Testis (tissue), 2 donors: ENCODE measurements at regions not wholly inside any gene's neighbourhood (a gene's known extent, or its start where the extent isn't known, plus 50 kb on each side); places are given as distances from the start of the nearest gene placed in this dataset.
"Not testable (repeated sequence)": the region's sequence is repeated elsewhere in the genome, so short reads cannot be mapped to it uniquely, and the experiment has no call there.

Experiments used
- DNase-seq: peaks from one replicate; pipeline ENCODE4 v3.0.0-alpha.2; 2019
- H3K27ac ChIP-seq, 2 donors: fragments of 200-600 bp; sonication (generic); one replicate each; pipeline ENCODE4 v1.5.1; 2019
- H3K27me3 ChIP-seq: fragments of 200-600 bp; sonication (generic); one replicate; pipeline ENCODE4 v1.5.1; 2019
- H3K36me3 ChIP-seq: fragments of 200-600 bp; sonication (generic); one replicate; pipeline ENCODE4 v1.5.1; 2017; ENCODE audit warnings: low read depth; ENCODE audit errors: missing control alignments
- H3K4me1 ChIP-seq: fragments of 200-600 bp; sonication (generic); one replicate; pipeline ENCODE4 v1.5.1; 2019
- H3K4me3 ChIP-seq, 2 donors: fragments of 200-600 bp; sonication (generic); one replicate each; pipeline ENCODE4 v1.5.1; 2017 to 2019
- H3K9me3 ChIP-seq: fragments of 200-600 bp; sonication (generic); one replicate; pipeline ENCODE4 v1.5.1; 2017
- POLR2A ChIP-seq: fragments of 450-650 bp; IDR thresholded peaks from one replicate; pipeline ENCODE4 v1.6.1; 2017; ENCODE audit warnings: antibody characterized with exemption, mild to moderate bottlenecking, moderate library complexity
- WGBS, 2 donors: methylation state at CpG; one replicate each; pipeline ENCODE4 v1.1.5; 2018; 5-methylcytosine and 5-hydroxymethylcytosine counted together
- intact Hi-C: fragments of 100-400 bp; cut with DNase I; formaldehyde crosslinking; loops from one replicate; pipeline ENCODE4 v1.15.1; 2023; ENCODE audit warnings: low total_unique reads
- TF ChIP-seq, protein P1 (sequence below), 3 experiments: fragments of 450-650 bp in 2 of 3; fragments of 200-600 bp in 1 of 3; sonication (generic) in 1 of 3; IDR thresholded peaks; one replicate each; pipeline ENCODE4 v1.5.1; 2016 to 2019; ENCODE audit warnings: antibody characterized with exemption in 3 of 3, mild to moderate bottlenecking in 2 of 3, moderate library complexity in 1 of 3

GRCh38 chr4:103994059-103994458, 274.3 kb upstream of the TACR3 start:
- DNase-seq, result no peak
- Histone ChIP-seq H3K4me1 (peaks cover 4% of the 10 kb centered on the region), H3K9me3 (no peaks in the 10 kb centered on the region), H3K27me3 (no peaks in the 10 kb centered on the region), H3K27ac (no peak overlapping the region), H3K36me3 (no peaks in the 10 kb centered on the region), H3K4me3 (no peak overlapping the region)
- 11 to 29% methylated on average over 1 of the region's 1 CpG for WGBS, 2 donors
- intact Hi-C loops, result no loop called here
- no peak for TF ChIP-seq POLR2A
- TF ChIP-seq, protein P1, sequence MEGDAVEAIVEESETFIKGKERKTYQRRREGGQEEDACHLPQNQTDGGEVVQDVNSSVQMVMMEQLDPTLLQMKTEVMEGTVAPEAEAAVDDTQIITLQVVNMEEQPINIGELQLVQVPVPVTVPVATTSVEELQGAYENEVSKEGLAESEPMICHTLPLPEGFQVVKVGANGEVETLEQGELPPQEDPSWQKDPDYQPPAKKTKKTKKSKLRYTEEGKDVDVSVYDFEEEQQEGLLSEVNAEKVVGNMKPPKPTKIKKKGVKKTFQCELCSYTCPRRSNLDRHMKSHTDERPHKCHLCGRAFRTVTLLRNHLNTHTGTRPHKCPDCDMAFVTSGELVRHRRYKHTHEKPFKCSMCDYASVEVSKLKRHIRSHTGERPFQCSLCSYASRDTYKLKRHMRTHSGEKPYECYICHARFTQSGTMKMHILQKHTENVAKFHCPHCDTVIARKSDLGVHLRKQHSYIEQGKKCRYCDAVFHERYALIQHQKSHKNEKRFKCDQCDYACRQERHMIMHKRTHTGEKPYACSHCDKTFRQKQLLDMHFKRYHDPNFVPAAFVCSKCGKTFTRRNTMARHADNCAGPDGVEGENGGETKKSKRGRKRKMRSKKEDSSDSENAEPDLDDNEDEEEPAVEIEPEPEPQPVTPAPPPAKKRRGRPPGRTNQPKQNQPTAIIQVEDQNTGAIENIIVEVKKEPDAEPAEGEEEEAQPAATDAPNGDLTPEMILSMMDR (IDR thresholded peaks at IDR 0.05), result no peak

DNA sequence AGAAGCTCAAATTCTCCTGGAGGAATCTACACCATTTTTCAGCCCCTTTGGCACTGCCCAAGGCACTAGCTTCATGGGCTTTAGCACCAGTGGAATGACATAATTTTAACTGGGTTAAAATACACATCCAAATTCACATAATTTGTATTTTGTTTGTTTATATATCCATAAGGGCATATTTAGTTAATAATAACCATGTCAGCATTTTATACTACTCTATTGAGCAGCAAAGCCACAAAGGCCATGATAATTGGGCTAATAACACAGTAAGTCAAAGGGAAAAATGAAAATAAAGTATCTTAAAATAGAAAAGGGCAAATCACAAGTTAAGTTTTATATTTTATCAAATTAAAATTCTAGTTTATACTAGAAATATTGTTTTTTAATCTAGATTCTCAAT, 262.7 kb upstream of the TACR3 start:
- Histone ChIP-seq H3K4me3 (no peak overlapping the region), H3K4me1 (no peaks in the 10 kb centered on the region), H3K36me3 (no peaks in the 10 kb centered on the region), H3K9me3 (no peaks in the 10 kb centered on the region), H3K27ac (no peak overlapping the region), H3K27me3 (no peaks in the 10 kb centered on the region)
- intact Hi-C loops, result no loop called here
- TF ChIP-seq POLR2A, result no peak
- TF ChIP-seq, protein P1 (IDR thresholded peaks at IDR 0.05), result no peak
- no peak for DNase-seq

DNA sequence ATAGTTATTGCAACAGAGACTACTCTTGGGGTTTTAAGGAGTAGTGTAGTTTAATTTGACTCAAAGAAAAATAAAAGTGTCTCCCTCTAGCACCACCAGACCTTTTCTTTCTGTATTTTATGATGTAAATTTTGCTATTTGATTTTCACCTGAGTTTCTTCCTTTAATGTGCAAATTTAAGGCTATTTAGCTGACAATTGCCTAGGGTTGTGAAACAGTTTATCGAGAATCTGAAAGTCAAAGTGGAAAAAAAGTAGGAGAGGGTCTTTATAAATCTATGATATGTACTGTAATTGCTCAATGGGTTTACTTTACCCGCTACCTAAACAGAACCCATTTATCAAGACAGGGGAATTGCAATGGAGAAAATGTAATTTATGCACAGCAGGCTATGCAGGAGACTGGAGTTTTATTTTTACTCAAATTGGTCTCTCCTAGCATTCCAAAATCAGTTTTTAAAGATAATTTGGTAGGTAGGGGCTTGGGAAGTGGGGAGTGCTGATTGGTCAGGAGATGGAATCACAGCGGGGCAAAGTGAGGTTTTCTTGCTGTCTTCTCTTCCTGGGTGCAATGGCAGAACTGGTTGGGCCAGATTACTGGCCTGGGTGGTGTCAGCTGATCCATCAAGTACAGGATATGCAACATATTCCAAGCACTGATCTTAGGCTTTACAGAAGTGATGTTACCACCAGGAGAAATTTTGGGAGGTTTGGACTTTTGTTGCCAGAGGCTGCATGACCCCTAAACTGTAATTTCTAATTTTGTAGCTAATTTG, 228.6 kb upstream of the TACR3 start:
- TF ChIP-seq, protein P1 (IDR thresholded peaks at IDR 0.05), result no peak
- no peak for TF ChIP-seq POLR2A

DNA sequence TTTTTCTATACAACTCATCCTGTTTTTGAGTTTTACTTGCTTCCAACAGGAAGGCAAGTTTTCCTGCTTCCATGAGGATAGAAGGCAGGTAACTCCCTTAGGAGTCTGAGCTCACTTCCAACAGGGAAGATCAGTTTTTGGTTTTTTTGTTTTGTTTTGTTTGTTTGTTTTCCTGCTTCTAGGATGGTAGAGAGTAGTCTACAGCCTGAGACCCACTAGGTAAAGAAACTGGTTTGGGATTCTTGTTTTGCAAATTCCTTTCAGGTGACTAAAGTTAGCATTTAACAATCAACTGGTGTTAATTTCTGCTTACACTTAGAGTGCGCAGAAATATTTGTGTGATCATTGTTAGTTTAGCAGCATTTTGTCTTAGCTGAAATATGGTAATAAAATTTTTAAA, 227.8 kb upstream of the TACR3 start:
- Histone ChIP-seq H3K27me3 (no peaks in the 10 kb centered on the region), H3K27ac (no peak overlapping the region), H3K36me3 (no peaks in the 10 kb centered on the region), H3K9me3 (no peaks in the 10 kb centered on the region), H3K4me3 (no peak overlapping the region), H3K4me1 (no peaks in the 10 kb centered on the region)
- TF ChIP-seq, protein P1 (IDR thresholded peaks at IDR 0.05), result no peak
- no peak for TF ChIP-seq POLR2A
- WGBS, 2 donors, result 69 to 73% methylated on average over 1 of the region's 1 CpG
- intact Hi-C loops, result no loop called here
- no peak for DNase-seq

More for the DNA sequence above, 228.6 kb upstream of the TACR3 start:
- Histone ChIP-seq H3K27me3 (no peaks in the 10 kb centered on the region), H3K27ac (no peak overlapping the region), H3K36me3 (no peaks in the 10 kb centered on the region), H3K4me3 (no peak overlapping the region), H3K4me1 (no peaks in the 10 kb centered on the region), H3K9me3 (no peaks in the 10 kb centered on the region)
- no peak for DNase-seq
- intact Hi-C loops, result no loop called here
- WGBS, 2 donors, result 50 to 56% methylated on average over 3 of the region's 3 CpGs

DNA sequence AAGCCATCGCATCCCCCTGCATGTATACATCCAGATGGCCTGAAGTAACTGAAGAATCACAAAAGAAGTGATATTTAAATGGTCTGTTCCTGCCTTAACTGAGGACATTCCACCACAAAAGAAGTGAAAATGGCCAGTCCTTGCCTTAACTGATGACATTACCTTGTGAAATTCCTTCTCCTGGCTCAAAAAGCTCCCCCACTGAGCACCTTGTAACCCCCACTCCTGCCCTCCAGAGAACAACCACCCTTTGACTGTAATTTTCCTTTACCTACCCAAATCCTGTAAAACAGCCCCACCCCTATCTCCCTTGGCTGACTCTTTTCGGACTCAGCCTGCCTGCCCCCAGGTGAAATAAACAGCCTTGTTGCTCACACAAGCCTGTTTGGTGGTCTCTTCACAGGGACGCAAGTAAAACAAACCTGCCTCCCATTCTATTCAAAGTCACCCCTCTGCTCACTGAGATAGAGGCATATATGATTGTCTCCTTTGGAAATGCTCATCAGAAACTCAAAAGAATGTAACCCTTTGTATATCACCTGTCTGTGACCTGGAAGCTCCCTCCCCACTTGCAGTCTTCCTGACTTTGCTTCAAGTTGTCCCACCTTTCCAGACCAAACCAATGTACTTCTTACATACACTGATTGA, 227.0 kb upstream of the TACR3 start:
- WGBS, 2 donors, result 69 to 76% methylated on average over 3 of the region's 3 CpGs
- DNase-seq, H3K9me3 ChIP-seq, H3K4me1 ChIP-seq, H3K27ac ChIP-seq, H3K36me3 ChIP-seq, H3K4me3 ChIP-seq, H3K27me3 ChIP-seq, intact Hi-C loops: not testable (repeated sequence)
